ENCODE measurements at regions not wholly inside any gene's neighbourhood (a gene's known extent, or its start where the extent isn't known, plus 50 kb on each side); places are given as distances from the start of the nearest gene placed in this dataset.

GRCh38 chr18:75621818-75622217, 194.3 kb upstream of the SMIM21 start:
- TF ChIP-seq CTCF (IDR thresholded peaks at IDR 0.05; ENCODE audit: low read depth, low read length), result no peak
- Histone ChIP-seq H3K9me3 (ENCODE audit: low read depth) (no peaks in the 10 kb centered on the region), H3K27me3 (no peaks in the 10 kb centered on the region), H3K4me3 (no peak overlapping the region), H3K4me1 (ENCODE audit: low read depth) (no peaks in the 10 kb centered on the region), H3K36me3 (no peaks in the 10 kb centered on the region), H3K27ac (no peak overlapping the region)
- DNase-seq (ENCODE audit: low read depth in 1 of 2, low spot score in 1 of 2), result no peak

- Histone ChIP-seq H3K36me3 (no peaks in the 10 kb centered on the region), H3K4me3 (no peak overlapping the region), H3K4me1 (ENCODE audit: low read depth) (no peaks in the 10 kb centered on the region), H3K27ac (no peak overlapping the region), H3K27me3 (no peaks in the 10 kb centered on the region), H3K9me3 (ENCODE audit: low read depth) (no peaks in the 10 kb centered on the region)
- no peak for DNase-seq (ENCODE audit: low read depth in 1 of 2, low spot score in 1 of 2)
- TF ChIP-seq CTCF (IDR thresholded peaks at IDR 0.05; ENCODE audit: low read depth, low read length), result no peak
These were observed 190.6 kb upstream of the SMIM21 start for GRCh38 chr18:75618146-75618545.

DNA sequence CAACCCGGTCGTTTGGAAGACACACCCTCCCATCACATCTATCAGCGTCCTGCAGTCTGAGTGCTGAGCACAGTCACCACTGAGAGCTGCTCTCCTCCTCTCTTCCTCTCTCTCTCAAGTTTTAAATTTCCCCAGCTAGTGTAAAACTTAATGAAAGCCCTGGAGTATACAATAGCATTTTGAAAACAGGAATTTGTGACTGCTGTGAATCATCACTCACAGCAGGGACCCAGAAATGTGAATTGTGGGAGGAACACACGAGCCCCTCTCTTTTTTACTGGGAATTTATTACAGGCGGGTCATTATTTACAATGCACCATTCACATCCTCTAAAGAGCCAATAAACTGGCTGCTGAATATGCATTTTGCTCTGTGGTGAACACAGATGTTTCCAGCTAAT, 185.0 kb upstream of the SMIM21 start:
- H3K36me3 ChIP-seq, result no peaks in the 10 kb centered on the region
- H3K27me3 ChIP-seq, result no peaks in the 10 kb centered on the region
- no peaks in the 10 kb centered on the region for H3K4me1 ChIP-seq (ENCODE audit: low read depth)
- no peak for TF ChIP-seq CTCF (IDR thresholded peaks at IDR 0.05; ENCODE audit: low read depth, low read length)
- no peak for DNase-seq (ENCODE audit: low read depth in 1 of 2, low spot score in 1 of 2)
- H3K27ac ChIP-seq, result no peak overlapping the region
- H3K9me3 ChIP-seq (ENCODE audit: low read depth), result no peaks in the 10 kb centered on the region
- no peak overlapping the region for H3K4me3 ChIP-seq

DNA sequence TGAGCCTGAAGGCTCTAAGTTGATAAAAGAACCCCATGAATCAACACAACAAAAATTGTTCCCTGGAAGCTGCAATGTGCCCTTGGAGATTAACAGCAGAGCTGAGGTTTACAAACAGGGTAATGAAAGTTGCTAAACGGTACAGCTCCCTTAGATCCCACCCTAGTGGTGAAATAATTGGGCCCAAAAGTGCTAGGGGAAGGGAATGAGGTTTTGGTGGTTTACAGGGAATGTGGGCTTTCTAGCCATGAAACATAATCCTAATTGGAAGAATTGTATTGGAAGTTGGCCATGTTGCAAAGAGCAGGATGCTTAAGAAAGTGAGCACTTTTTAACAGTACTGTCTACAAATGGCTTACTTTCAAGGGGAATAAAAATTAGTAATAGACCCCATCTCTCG, 180.2 kb upstream of the SMIM21 start:
- H3K36me3 ChIP-seq, result no peaks in the 10 kb centered on the region
- no peaks in the 10 kb centered on the region for H3K9me3 ChIP-seq (ENCODE audit: low read depth)
- TF ChIP-seq CTCF (IDR thresholded peaks at IDR 0.05; ENCODE audit: low read depth, low read length), result no peak
- peak in 1 of 2 donors; percentile 41 for DNase-seq (ENCODE audit: low read depth in 1 of 2, low spot score in 1 of 2)
- no peaks in the 10 kb centered on the region for H3K27me3 ChIP-seq
- no peaks in the 10 kb centered on the region for H3K4me1 ChIP-seq (ENCODE audit: low read depth)
- H3K27ac ChIP-seq, result no peak overlapping the region
- H3K4me3 ChIP-seq, result no peak overlapping the region

DNA sequence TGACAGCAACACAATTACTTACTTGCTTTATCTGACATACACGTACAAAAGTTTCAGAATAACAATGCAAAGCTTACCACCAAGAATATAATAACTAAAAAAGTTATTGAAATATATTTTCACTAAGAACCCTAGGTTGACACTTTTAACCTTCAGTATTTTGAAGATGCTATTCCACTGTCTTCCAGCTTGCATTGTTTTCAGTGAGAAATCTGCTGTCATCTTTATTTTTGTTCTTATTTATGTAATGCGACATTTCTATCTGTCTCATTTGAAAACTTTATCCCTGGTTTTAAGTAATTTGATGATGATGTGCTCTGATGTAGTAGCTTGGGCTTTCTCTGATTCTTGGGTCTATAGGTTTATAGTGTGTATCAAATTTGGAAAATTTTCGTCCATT, 165.0 kb upstream of the SMIM21 start:
- no peak for DNase-seq (ENCODE audit: low read depth in 1 of 2, low spot score in 1 of 2)
- no peak for TF ChIP-seq CTCF (IDR thresholded peaks at IDR 0.05; ENCODE audit: low read depth, low read length)

DNA sequence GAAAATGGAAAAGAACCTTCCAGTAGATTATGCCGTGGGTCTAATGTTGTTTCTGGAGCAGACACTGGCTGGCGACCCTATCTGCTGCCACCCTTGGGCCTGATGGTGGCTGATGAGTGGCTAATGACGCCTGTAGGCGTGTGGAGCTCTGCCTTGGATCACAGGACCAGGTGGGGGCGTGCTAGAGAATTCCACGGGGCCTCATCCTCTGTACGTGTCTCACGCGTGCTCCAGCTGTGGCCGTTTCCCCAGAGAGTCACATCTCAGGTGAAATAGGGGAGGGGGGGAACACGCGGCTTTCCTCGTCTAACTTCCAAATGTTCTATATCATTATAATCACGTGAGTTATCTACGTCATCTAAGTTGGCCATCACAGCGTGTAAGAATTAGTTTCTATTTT, 160.9 kb upstream of the SMIM21 start:
- Histone ChIP-seq H3K27me3 (no peaks in the 10 kb centered on the region), H3K27ac (no peak overlapping the region), H3K4me1 (ENCODE audit: low read depth) (no peaks in the 10 kb centered on the region), H3K4me3 (no peak overlapping the region), H3K36me3 (no peaks in the 10 kb centered on the region), H3K9me3 (ENCODE audit: low read depth) (no peaks in the 10 kb centered on the region)
- no peak for TF ChIP-seq CTCF (IDR thresholded peaks at IDR 0.05; ENCODE audit: low read depth, low read length)
- DNase-seq (ENCODE audit: low read depth in 1 of 2, low spot score in 1 of 2), result no peak

More for the DNA sequence above, 165.0 kb upstream of the SMIM21 start:
- Histone ChIP-seq H3K36me3 (no peaks in the 10 kb centered on the region), H3K27me3 (no peaks in the 10 kb centered on the region), H3K4me1 (ENCODE audit: low read depth) (no peaks in the 10 kb centered on the region), H3K9me3 (ENCODE audit: low read depth) (no peaks in the 10 kb centered on the region), H3K4me3 (no peak overlapping the region), H3K27ac (no peak overlapping the region)
